Adrenal gland (tissue), 9 donors: ENCODE measurements at regions not wholly inside any gene's neighbourhood (a gene's known extent, or its start where the extent isn't known, plus 50 kb on each side); places are given as distances from the start of the nearest gene placed in this dataset.

Source experiments
- DNase-seq, 7 donors: peaks; one replicate each; pipeline ENCODE4 v3.0.0-alpha.2; 2019 to 2020
- H3K27ac ChIP-seq, 5 donors: fragments of 200-600 bp; sonication (generic) in 4 of 5; 1 replicate in 3 of 5; 2 replicates in 2 of 5; pipeline versions ENCODE4 v1.5.1 to v1.8.0; 2016 to 2020; ENCODE audit warnings: mild to moderate bottlenecking in 1 of 5
- H3K27me3 ChIP-seq: fragments of 200-600 bp; 2 replicates; pipeline ENCODE4 v1.8.0; 2021
- H3K36me3 ChIP-seq, 2 donors: fragments of 200-600 bp; replicated peaks in 1 of 2; 1 replicate in 1 of 2; 2 replicates in 1 of 2; pipeline versions ENCODE4 v1.5.1 to v1.8.0; 2018 to 2022
- H3K4me1 ChIP-seq, 2 donors: fragments of 200-600 bp; replicated peaks in 1 of 2; 1 replicate in 1 of 2; 2 replicates in 1 of 2; pipeline versions ENCODE4 v1.5.1 to v1.8.0; 2018 to 2021
- H3K4me3 ChIP-seq, 4 donors: fragments of 200-600 bp; sonication (generic) in 3 of 4; one replicate each; pipeline ENCODE4 v1.5.1; 2016 to 2018
- H3K9me3 ChIP-seq, 3 donors: fragments of 200-600 bp; sonication (generic) in 1 of 3; replicated peaks in 1 of 3; 1 replicate in 2 of 3; 2 replicates in 1 of 3; pipeline versions ENCODE4 v1.5.1 to v1.8.0; 2016 to 2021
- CTCF ChIP-seq, 6 experiments: fragments of 450-650 bp in 4 of 6; fragments of 200-600 bp in 2 of 6; sonication (generic) in 1 of 6; IDR thresholded peaks; 1 replicate in 5 of 6; 2 replicates in 1 of 6; pipeline versions ENCODE4 v1.5.1 to v1.8.0; 2016 to 2021; ENCODE audit warnings: antibody characterized with exemption in 6 of 6, mild to moderate bottlenecking in 2 of 6, moderate library complexity in 1 of 6
- POLR2A ChIP-seq, 2 donors: fragments of 450-650 bp; IDR thresholded peaks; one replicate each; pipeline ENCODE4 v1.6.1; 2017; ENCODE audit warnings: antibody characterized with exemption in 2 of 2, mild to moderate bottlenecking in 2 of 2, moderate library complexity in 1 of 2
- WGBS, 4 donors: extraction: QIAGEN DNeasy Blood & Tissue Kit in 2 of 4; methylation state at CpG; one replicate each; pipeline versions ENCODE4 v1.1.5 to v1.1.7; 2013 to 2017; 5-methylcytosine and 5-hydroxymethylcytosine counted together
- intact Hi-C, 2 donors: fragments of 100-400 bp; cut with DNase I; formaldehyde crosslinking; loops; one replicate each; pipeline versions ENCODE4 v1.14.1 to v1.15.0; 2022 to 2023
- donor health status: healthy with polysubstance abuse.
- donor health status: Bipolar disorder and iron deficiency.
- donor health status: DM: yes; HTN: yes; CAD: no.
- donor health status: DM: no; HTN: no; CAD: no.
- donor health status: DM: no; HTN: no; CAD: no.

- Histone ChIP-seq H3K4me3 (no peak overlapping the region), H3K27me3 (no peaks in the 10 kb centered on the region), H3K27ac (no peak overlapping the region), H3K36me3 (no peaks in the 10 kb centered on the region), H3K4me1 (no peaks in the 10 kb centered on the region), H3K9me3 (no peaks in the 10 kb centered on the region)
- TF ChIP-seq CTCF (IDR thresholded peaks at IDR 0.05) (no peak), POLR2A (IDR thresholded peaks at IDR 0.05) (no peak)
- WGBS, 4 donors: 12 to 58% (median 42%) methylated on average over 2 of the region's 2 CpGs
- intact Hi-C loops: no loop called here
- no peak for DNase-seq
These were observed 273.4 kb upstream of the GRIA3 start for GRCh38 chrX:122910697-122911096.

GRCh38 chrX:122913134-122913533 lies 270.9 kb upstream of the GRIA3 start:
- intact Hi-C loops: no loop called here
- H3K27me3 ChIP-seq: no peaks in the 10 kb centered on the region
- no peaks in the 10 kb centered on the region for H3K36me3 ChIP-seq
- H3K4me3 ChIP-seq: no peak overlapping the region
- DNase-seq: no peak
- WGBS, 4 donors: 64 to 91% (median 76%) methylated on average over 1 of the region's 1 CpG
- no peak for TF ChIP-seq CTCF (IDR thresholded peaks at IDR 0.05)
- no peak for TF ChIP-seq POLR2A (IDR thresholded peaks at IDR 0.05)
- H3K27ac ChIP-seq: no peak overlapping the region
- no peaks in the 10 kb centered on the region for H3K9me3 ChIP-seq
- no peaks in the 10 kb centered on the region for H3K4me1 ChIP-seq

GRCh38 chrX:122913764-122914163 lies 270.3 kb upstream of the GRIA3 start:
- Histone ChIP-seq H3K27ac (no peak overlapping the region), H3K27me3 (no peaks in the 10 kb centered on the region), H3K9me3 (no peaks in the 10 kb centered on the region), H3K36me3 (no peaks in the 10 kb centered on the region), H3K4me1 (no peaks in the 10 kb centered on the region), H3K4me3 (no peak overlapping the region)
- DNase-seq: no peak
- TF ChIP-seq POLR2A (IDR thresholded peaks at IDR 0.05): no peak
- no peak for TF ChIP-seq CTCF (IDR thresholded peaks at IDR 0.05)
- 75 to 83% methylated on average over 1 of the region's 1 CpG; no CpG with 5 or more reads in 2 of the 4 donors for WGBS, 4 donors
- intact Hi-C loops: no loop called here

GRCh38 chrX:122914256-122914655 lies 269.8 kb upstream of the GRIA3 start:
- no peak for DNase-seq
- no peaks in the 10 kb centered on the region for H3K9me3 ChIP-seq
- H3K4me3 ChIP-seq: no peak overlapping the region
- H3K27ac ChIP-seq: no peak overlapping the region
- intact Hi-C loops: no loop called here
- no peaks in the 10 kb centered on the region for H3K36me3 ChIP-seq
- 86 to 87% methylated on average over 5 of the region's 5 CpGs; no CpG with 5 or more reads in 2 of the 4 donors for WGBS, 4 donors
- no peaks in the 10 kb centered on the region for H3K27me3 ChIP-seq
- TF ChIP-seq CTCF (IDR thresholded peaks at IDR 0.05) (no peak), POLR2A (IDR thresholded peaks at IDR 0.05) (no peak)
- H3K4me1 ChIP-seq: no peaks in the 10 kb centered on the region
